ENCODE measurements at regions not wholly inside any gene's neighbourhood (a gene's known extent, or its start where the extent isn't known, plus 50 kb on each side); places are given as distances from the start of the nearest gene placed in this dataset.

DNA sequence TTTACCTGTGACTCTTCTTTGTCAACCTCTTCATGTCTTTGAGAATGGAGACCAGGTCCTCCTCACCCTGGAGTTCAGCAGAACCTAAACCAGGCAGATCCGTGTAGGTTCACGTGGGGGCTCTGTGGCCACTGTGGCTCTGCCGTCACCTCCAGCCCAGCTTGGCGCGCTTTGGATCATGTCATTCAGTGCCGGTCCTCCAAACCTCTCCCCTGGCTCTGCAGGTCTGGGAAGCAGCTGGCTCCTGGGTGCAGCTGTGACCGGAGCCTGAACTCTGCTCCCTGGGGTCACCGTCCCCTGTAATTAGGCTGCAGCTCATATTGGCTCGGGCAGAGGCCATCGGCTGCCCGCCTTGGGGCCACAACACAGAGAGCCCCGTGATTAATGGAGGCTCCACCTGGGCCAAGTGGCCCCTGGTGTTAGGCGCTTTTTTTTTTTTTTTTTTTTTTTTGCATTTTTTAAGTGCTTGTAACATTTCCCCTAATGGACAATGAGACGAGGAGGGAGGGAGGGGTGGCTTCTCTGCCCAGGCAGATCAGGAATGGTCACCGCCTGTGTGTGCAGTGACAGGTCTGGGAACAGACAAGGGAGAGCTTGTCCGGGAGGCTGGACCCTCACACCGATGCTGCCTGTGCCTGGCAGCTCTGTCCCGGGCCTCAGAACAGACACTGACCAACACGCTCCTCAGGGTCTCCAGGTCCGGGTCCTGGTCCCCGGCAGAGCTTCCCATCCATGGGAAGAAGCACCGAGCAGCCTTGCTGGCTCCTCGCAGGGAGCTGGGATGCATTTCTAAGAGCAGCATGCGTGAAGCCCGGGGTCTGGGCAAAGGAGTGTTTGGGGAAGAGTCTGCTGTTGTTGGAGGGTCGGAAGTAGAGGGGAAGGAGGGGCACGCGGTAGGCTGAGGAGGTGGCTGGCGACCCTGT is 247.9 kb downstream of the SEC14L1 start:
- DNase-seq (ENCODE audit: low spot score) (peak; percentile 68), ATAC-seq (peak; percentile 28), FAIRE-seq (no peak)
- ChIA-PET CTCF (ENCODE audit: low intra/inter-chr PET ratio, low total read pairs) (no interaction called here), POLR2A (interaction anchor here (0.8 to 8.0 kb wide), 4 partner anchors 11 to 102 kb away, joined by 4 to 129 read pairs (median 51); no protein-coding TSS in a partner anchor)
- no TSS peak for BruUV-seq (replicated peaks)
- intact Hi-C loops (cut with micrococcal nuclease; ENCODE audit: unreplicated experiment): no loop called here
- Histone ChIP-seq H3K4me2 (ENCODE audit: low read depth, low read length) (peak overlapping the region; percentile 76), H3K27me3 (ENCODE audit: control insufficient read depth in 1 of 2, insufficient read depth in 2 of 2, low read length in 2 of 2) (no peaks in the 10 kb centered on the region), H3K27ac (ENCODE audit: extremely low read length, insufficient read depth, low read length) (peak overlapping the region; percentile 66), H3K36me3 (replicated peaks in 1 of 2; ENCODE audit: control insufficient read depth in 1 of 2, insufficient read depth in 2 of 2, low read length in 2 of 2) (peaks cover 2 to 7% of the 10 kb centered on the region in 2 experiments; a peak in 4 of 5 replicates), H3K9me3 (ENCODE audit: low read length) (no peaks in the 10 kb centered on the region), H2AFZ (ENCODE audit: low read length) (no peak overlapping the region), H3K4me1 (ENCODE audit: insufficient read depth, low read length) (peaks cover 98% of the 10 kb centered on the region), H3K4me3 (replicated peaks in 1 of 3; ENCODE audit: insufficient read depth in 1 of 3, low read depth in 2 of 3, low read length in 3 of 3) (peak overlapping the region in 1 of 3 experiments; percentile 45; a peak in 2 of 6 replicates), H3K79me2 (ENCODE audit: insufficient read depth, low read length) (peaks cover 82% of the 10 kb centered on the region), H3K9ac (ENCODE audit: insufficient read depth, low read depth, low read length) (peak overlapping the region; percentile 45), H4K20me1 (ENCODE audit: insufficient read depth, low read length) (peaks cover 55% of the 10 kb centered on the region)
- in situ Hi-C loops (cut with HindIII; ENCODE audit: extremely low pct_ligation_motif_present, low pct_unique_long_range_greater_than_20kb): no loop called here
- 36% methylated on average over 27 of the region's 29 CpGs for WGBS (ENCODE audit: low lambda C conversion rate)
- TF ChIP-seq TGIF2 (CRISPR knock-in tag; IDR thresholded peaks at IDR 0.05): peak; percentile 83; the same call in 1 of the 2 replicates
- peak; percentile 95 for TF ChIP-seq HNF4G (IDR thresholded peaks at IDR 0.05; ENCODE audit: borderline replicate concordance, low read depth, low read length)
- TF ChIP-seq HNF4G (CRISPR knock-in tag; IDR thresholded peaks at IDR 0.05; ENCODE audit: borderline replicate concordance, low read depth): peak; percentile 44; the same call in 1 of the 2 replicates
- TF ChIP-seq SMARCC2 (IDR thresholded peaks at IDR 0.05): no peak
- 0 out of 2 replicates have a peak, but pooled peaks have one; percentile 30 for TF ChIP-seq POLR2AphosphoS5 (IDR thresholded peaks at IDR 0.05; ENCODE audit: low read depth, low read length)
- TF ChIP-seq ZNF501 (CRISPR knock-in tag; IDR thresholded peaks at IDR 0.05): 0 out of 2 replicates have a peak, but pooled peaks have one; percentile 34
- peak; percentile 25; the same call in 1 of the 2 replicates for TF ChIP-seq SIN3A (IDR thresholded peaks at IDR 0.05; ENCODE audit: borderline replicate concordance, low read depth, low read length)
- TF ChIP-seq RXRA (CRISPR knock-in tag; IDR thresholded peaks at IDR 0.05): peak; percentile 97
- 0 out of 2 replicates have a peak, but pooled peaks have one; percentile 5 for TF ChIP-seq FOXA3 (CRISPR knock-in tag; IDR thresholded peaks at IDR 0.05)
- 0 out of 2 replicates have a peak, but pooled peaks have one; percentile 33 for TF ChIP-seq ZBTB7A (CRISPR knock-in tag; IDR thresholded peaks at IDR 0.05)
- peak; percentile 53 for TF ChIP-seq ASH2L (IDR thresholded peaks at IDR 0.05; ENCODE audit: insufficient read length, low read depth, low read length)
- peak; percentile 65; the same call in 1 of the 2 replicates for TF ChIP-seq DNMT1 (CRISPR knock-in tag; IDR thresholded peaks at IDR 0.05)
- peak; percentile 71 for TF ChIP-seq BCL6 (CRISPR knock-in tag; IDR thresholded peaks at IDR 0.05)
- TF ChIP-seq PPARG (CRISPR knock-in tag; conservative IDR thresholded peaks at IDR 0.05): 0 out of 2 replicates have a peak, but pooled peaks have one; percentile 24
- 0 out of 2 replicates have a peak, but pooled peaks have one; percentile 57 for TF ChIP-seq ZNF205 (CRISPR knock-in tag; IDR thresholded peaks at IDR 0.05)
- peak; percentile 48; the same call in 1 of the 2 replicates for TF ChIP-seq JUND (CRISPR knock-in tag; IDR thresholded peaks at IDR 0.05)
- 0 out of 2 replicates have a peak, but pooled peaks have one; percentile 63 for TF ChIP-seq HNRNPL (IDR thresholded peaks at IDR 0.05; ENCODE audit: low read depth, low read length)
- peak; percentile 94 for TF ChIP-seq HNF4A (CRISPR knock-in tag; IDR thresholded peaks at IDR 0.05)
- peak; percentile 81 for TF ChIP-seq REPIN1 (CRISPR knock-in tag; IDR thresholded peaks at IDR 0.05; ENCODE audit: borderline replicate concordance, low read depth)
- peak; percentile 90; the same call in 1 of the 2 replicates for TF ChIP-seq NR2F2 (IDR thresholded peaks at IDR 0.05; ENCODE audit: borderline replicate concordance, low read depth)
- peak; percentile 57 for TF ChIP-seq ZEB1 (IDR thresholded peaks at IDR 0.05; ENCODE audit: insufficient replicate concordance, low read depth)
- TF ChIP-seq, protein P1, sequence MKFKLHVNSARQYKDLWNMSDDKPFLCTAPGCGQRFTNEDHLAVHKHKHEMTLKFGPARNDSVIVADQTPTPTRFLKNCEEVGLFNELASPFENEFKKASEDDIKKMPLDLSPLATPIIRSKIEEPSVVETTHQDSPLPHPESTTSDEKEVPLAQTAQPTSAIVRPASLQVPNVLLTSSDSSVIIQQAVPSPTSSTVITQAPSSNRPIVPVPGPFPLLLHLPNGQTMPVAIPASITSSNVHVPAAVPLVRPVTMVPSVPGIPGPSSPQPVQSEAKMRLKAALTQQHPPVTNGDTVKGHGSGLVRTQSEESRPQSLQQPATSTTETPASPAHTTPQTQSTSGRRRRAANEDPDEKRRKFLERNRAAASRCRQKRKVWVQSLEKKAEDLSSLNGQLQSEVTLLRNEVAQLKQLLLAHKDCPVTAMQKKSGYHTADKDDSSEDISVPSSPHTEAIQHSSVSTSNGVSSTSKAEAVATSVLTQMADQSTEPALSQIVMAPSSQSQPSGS (CRISPR knock-in tag; IDR thresholded peaks at IDR 0.05): peak; percentile 52; the same call in 1 of the 2 replicates
- peak; percentile 39; the same call in 1 of the 2 replicates for TF ChIP-seq ZMYM2 (CRISPR knock-in tag; IDR thresholded peaks at IDR 0.05)

Measured in HepG2 (cell line).